Sigmoid colon (tissue), 4 donors: ENCODE measurements at regions not wholly inside any gene's neighbourhood (a gene's known extent, or its start where the extent isn't known, plus 50 kb on each side); places are given as distances from the start of the nearest gene placed in this dataset.

Experiments
- POLR2A ChIP-seq, 2 donors: fragments of 450-650 bp; IDR thresholded peaks; one replicate each; pipeline ENCODE4 v1.6.1; 2016; ENCODE audit warnings: antibody characterized with exemption in 2 of 2, mild to moderate bottlenecking in 2 of 2, moderate library complexity in 2 of 2
- POLR2AphosphoS5 ChIP-seq, 4 donors: sonication (generic); formaldehyde crosslinking; IDR thresholded peaks; one replicate each; pipeline ENCODE4 v1.6.1; 2017; ENCODE audit warnings: antibody characterized with exemption in 4 of 4
- TF ChIP-seq, protein P1 (sequence below), 4 experiments: fragments of 450-650 bp in 3 of 4; fragments of 200-600 bp in 1 of 4; IDR thresholded peaks; one replicate each; pipeline ENCODE4 v1.5.1; 2016 to 2019; ENCODE audit warnings: antibody characterized with exemption in 4 of 4, mild to moderate bottlenecking in 3 of 4, moderate library complexity in 2 of 4

DNA sequence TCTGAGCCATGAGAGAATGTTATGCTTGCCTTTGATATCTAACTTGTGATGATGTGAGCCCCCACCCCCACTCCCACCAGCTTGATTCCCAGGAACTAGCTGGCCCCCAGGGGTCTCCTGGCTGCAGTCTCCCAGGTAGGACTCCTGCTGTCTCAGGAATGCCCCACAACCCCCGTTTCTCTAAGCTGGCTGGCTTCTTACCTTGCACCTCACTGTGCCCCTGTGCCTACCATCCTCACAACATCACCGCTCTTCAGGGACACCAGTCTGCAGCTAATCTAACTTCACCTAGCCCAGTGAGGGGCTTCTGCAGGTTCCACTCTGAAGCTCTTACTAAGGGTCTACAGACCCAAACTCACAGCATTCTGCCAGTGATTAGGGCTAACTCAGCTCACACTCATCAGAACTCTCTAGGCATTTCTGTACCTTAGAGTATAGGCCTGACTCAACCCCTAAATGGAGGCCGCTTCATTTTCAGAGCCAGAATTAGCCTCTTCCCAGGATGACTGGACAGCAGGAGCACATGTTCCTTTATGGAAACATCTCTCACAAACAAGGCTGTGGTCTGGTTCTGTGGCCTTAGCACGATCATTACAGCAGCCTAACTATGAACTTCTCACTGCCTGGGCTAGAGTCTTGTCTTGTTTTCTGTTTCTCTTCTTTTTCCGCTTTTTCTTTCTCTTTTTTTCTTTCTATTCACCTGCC is 72.8 kb upstream of the IFNG-AS1 start:
- TF ChIP-seq, protein P1, sequence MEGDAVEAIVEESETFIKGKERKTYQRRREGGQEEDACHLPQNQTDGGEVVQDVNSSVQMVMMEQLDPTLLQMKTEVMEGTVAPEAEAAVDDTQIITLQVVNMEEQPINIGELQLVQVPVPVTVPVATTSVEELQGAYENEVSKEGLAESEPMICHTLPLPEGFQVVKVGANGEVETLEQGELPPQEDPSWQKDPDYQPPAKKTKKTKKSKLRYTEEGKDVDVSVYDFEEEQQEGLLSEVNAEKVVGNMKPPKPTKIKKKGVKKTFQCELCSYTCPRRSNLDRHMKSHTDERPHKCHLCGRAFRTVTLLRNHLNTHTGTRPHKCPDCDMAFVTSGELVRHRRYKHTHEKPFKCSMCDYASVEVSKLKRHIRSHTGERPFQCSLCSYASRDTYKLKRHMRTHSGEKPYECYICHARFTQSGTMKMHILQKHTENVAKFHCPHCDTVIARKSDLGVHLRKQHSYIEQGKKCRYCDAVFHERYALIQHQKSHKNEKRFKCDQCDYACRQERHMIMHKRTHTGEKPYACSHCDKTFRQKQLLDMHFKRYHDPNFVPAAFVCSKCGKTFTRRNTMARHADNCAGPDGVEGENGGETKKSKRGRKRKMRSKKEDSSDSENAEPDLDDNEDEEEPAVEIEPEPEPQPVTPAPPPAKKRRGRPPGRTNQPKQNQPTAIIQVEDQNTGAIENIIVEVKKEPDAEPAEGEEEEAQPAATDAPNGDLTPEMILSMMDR (IDR thresholded peaks at IDR 0.05), result no peak
- TF ChIP-seq POLR2AphosphoS5 (IDR thresholded peaks at IDR 0.05), result no peak
- no peak for TF ChIP-seq POLR2A (IDR thresholded peaks at IDR 0.05)
